ENCODE measurements at regions not wholly inside any gene's neighbourhood (a gene's known extent, or its start where the extent isn't known, plus 50 kb on each side); places are given as distances from the start of the nearest gene placed in this dataset.
A peak's percentile ranks its signal among the peaks of the same experiment; 100 is the strongest.

DNA sequence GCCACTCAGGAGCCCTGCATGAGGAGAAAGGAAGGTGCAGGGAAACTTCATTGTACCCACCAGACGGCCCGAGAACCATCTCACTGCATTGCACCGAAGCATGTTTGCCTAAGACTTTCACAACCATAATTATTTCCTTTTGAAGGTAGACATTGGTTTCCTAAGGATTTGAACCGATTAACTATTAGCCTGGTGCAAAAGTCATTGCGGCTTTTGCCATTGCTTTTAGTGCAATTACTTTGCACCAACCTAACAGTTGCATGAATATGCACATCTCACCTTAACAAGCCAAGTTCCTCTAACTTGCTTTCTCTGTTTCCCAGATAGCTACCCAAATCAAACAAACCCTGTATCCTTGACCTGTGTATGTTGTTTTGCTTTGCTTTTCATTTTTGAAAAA, 516.3 kb upstream of the ID2 start:
- TF ChIP-seq, protein P1, sequence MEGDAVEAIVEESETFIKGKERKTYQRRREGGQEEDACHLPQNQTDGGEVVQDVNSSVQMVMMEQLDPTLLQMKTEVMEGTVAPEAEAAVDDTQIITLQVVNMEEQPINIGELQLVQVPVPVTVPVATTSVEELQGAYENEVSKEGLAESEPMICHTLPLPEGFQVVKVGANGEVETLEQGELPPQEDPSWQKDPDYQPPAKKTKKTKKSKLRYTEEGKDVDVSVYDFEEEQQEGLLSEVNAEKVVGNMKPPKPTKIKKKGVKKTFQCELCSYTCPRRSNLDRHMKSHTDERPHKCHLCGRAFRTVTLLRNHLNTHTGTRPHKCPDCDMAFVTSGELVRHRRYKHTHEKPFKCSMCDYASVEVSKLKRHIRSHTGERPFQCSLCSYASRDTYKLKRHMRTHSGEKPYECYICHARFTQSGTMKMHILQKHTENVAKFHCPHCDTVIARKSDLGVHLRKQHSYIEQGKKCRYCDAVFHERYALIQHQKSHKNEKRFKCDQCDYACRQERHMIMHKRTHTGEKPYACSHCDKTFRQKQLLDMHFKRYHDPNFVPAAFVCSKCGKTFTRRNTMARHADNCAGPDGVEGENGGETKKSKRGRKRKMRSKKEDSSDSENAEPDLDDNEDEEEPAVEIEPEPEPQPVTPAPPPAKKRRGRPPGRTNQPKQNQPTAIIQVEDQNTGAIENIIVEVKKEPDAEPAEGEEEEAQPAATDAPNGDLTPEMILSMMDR (IDR thresholded peaks at IDR 0.05), result no peak
- TF ChIP-seq POLR2A (IDR thresholded peaks at IDR 0.05), result no peak
- H3K27ac ChIP-seq, result no peak overlapping the region
- no peaks in the 10 kb centered on the region for H3K9me3 ChIP-seq
- intact Hi-C loops (cut with DNase I; ENCODE audit: low total_unique reads), result no loop called here
- no peaks in the 10 kb centered on the region for H3K4me1 ChIP-seq
- no peaks in the 10 kb centered on the region for H3K36me3 ChIP-seq
- DNase-seq, result no peak
- no peak overlapping the region for H3K4me3 ChIP-seq
- no peaks in the 10 kb centered on the region for H3K27me3 ChIP-seq

DNA sequence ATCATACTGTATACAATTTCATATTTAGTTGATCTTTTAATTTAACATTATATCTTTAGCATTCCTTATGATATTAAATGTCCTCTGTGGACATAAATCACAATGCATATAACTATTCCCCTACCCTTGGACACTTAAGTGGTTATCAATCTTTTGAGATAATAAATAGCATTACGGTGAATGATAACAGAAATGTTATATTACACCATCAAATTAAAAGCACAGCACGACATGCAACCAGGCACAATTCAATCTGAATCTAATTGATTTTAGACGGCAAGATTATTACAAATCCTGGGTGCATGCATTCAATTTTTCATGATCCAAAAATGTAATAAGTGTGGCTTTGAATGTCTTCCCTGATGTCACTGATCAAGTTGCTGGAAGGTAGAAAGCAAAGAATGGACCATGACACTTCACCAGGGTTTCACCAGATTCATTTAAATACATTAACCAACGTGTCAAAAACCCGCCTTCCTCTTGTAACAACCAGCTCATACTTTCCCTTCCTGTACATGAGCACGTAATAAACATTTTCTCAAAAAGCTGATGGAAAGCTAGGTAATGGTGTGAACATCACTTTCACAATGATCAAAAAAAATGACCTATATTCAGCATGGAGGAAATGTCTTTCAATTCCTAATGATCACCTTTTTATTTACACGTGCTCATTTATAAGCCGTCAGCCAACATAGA, 513.7 kb upstream of the ID2 start:
- no peak overlapping the region for H3K4me3 ChIP-seq
- no peaks in the 10 kb centered on the region for H3K36me3 ChIP-seq
- no peaks in the 10 kb centered on the region for H3K9me3 ChIP-seq
- no peaks in the 10 kb centered on the region for H3K27me3 ChIP-seq
- no peaks in the 10 kb centered on the region for H3K4me1 ChIP-seq
- intact Hi-C loops (cut with DNase I; ENCODE audit: low total_unique reads), result no loop called here
- no peak for DNase-seq
- no peak overlapping the region for H3K27ac ChIP-seq
- no peak for TF ChIP-seq POLR2A (IDR thresholded peaks at IDR 0.05)
- TF ChIP-seq, protein P1 (IDR thresholded peaks at IDR 0.05), result no peak

DNA sequence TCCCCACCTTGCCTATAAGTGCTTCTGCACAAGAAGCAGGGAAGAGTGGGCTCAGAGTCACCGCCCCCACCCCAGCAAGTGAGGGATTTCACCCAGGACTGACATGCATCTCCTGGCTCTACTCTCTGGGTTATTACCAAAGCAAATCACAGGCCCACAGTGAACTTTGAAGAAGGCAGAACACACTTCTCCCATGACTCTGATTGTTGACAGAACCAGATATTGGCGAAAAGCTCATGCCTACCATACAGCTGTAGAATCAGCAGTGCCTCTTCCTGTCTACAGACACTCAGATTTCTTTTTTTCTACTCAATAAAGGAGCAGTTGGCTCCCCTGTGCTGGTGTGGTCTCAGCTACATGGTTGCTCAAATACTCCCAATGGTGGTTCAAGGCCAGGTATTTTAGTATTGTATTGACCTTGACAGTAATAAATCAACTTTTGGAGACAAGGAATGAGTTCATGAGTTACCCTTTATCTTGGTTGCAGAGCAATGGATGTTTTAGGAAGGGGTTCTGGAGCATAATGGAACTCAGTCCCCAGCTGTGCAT, 512.9 kb upstream of the ID2 start:
- intact Hi-C loops (cut with DNase I; ENCODE audit: low total_unique reads), result no loop called here
- no peak for DNase-seq
- TF ChIP-seq POLR2A (IDR thresholded peaks at IDR 0.05), result no peak
- TF ChIP-seq, protein P1 (IDR thresholded peaks at IDR 0.05), result no peak
- no peaks in the 10 kb centered on the region for H3K9me3 ChIP-seq
- no peak overlapping the region for H3K27ac ChIP-seq
- no peak overlapping the region for H3K4me3 ChIP-seq
- no peaks in the 10 kb centered on the region for H3K36me3 ChIP-seq
- H3K27me3 ChIP-seq, result no peaks in the 10 kb centered on the region
- H3K4me1 ChIP-seq, result no peaks in the 10 kb centered on the region

DNA sequence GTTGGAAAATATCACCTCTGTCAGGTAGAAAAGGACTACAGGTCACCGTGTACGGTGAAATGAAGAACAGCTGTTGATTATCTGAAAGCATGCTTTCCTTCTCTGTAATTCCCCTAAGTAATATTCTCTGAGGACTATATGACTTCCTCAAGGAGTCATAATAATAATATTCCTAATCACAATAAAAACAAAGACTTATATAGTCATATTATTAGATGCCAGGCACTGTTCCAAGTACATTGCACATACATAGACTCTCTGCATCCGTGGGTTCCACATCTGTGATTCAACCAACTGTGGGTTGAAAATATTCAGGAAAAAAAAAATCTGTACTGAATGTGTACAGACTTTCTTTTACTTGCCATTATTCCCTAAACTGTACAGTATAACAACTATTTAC, 512.4 kb upstream of the ID2 start:
- no peak overlapping the region for H3K4me3 ChIP-seq
- H3K27me3 ChIP-seq, result no peaks in the 10 kb centered on the region
- no peak for DNase-seq
- H3K4me1 ChIP-seq, result no peaks in the 10 kb centered on the region
- no peaks in the 10 kb centered on the region for H3K9me3 ChIP-seq
- TF ChIP-seq, protein P1 (IDR thresholded peaks at IDR 0.05), result no peak
- no peak for TF ChIP-seq POLR2A (IDR thresholded peaks at IDR 0.05)
- intact Hi-C loops (cut with DNase I; ENCODE audit: low total_unique reads), result no loop called here
- H3K36me3 ChIP-seq, result no peaks in the 10 kb centered on the region
- no peak overlapping the region for H3K27ac ChIP-seq

DNA sequence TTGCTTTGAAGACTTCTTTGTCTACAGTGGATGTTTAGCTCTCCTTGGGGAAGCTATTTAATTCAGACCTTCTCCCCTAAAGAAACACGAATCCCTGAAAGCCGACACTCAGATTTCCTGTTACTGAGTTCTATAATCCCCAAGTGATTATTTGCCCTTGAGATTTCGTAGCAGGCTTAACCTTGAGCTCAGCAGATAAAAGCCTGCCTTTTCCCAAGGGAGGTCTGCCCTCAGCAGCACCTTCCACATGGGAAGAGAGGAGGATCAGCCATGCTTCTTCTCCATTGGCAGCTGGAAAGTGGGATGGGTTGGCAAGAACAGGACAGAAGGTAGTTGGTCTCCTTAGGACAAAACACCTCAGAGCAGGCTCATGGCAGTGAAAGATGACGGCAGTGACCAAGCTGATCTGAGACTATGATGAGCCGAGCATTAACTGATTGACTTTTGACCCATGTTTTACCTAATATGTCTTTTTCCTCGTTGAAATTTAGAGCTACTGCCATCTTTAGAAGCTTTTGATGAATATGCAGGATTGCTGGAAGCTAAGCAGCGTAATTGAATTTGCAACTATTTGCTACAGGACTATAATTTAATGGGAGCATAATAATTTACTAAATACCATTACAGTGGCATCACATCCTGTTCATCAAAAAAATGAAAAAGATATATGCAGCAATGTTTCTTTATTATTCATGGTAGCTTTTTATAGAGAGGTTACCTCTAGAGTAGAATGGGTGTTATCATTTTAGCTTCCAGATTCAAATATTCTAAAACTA, 511.1 kb upstream of the ID2 start:
- intact Hi-C loops (cut with DNase I; ENCODE audit: low total_unique reads), result no loop called here
- Histone ChIP-seq H3K27me3 (no peaks in the 10 kb centered on the region), H3K4me1 (no peaks in the 10 kb centered on the region), H3K9me3 (no peaks in the 10 kb centered on the region), H3K36me3 (no peaks in the 10 kb centered on the region), H3K27ac (peak overlapping the region; percentile 68 to 82), H3K4me3 (no peak overlapping the region)
- no peak for TF ChIP-seq POLR2A (IDR thresholded peaks at IDR 0.05)
- TF ChIP-seq, protein P1 (IDR thresholded peaks at IDR 0.05), result no peak
- no peak for DNase-seq
